Esophagus squamous epithelium (tissue), 4 donors: ENCODE measurements at regions not wholly inside any gene's neighbourhood (a gene's known extent, or its start where the extent isn't known, plus 50 kb on each side); places are given as distances from the start of the nearest gene placed in this dataset.

Experiments used
- CTCF ChIP-seq, 6 experiments: fragments of 450-650 bp in 4 of 6; fragments of 200-600 bp in 2 of 6; sonication (generic) in 2 of 6; IDR thresholded peaks; one replicate each; pipeline ENCODE4 v1.5.1; 2016 to 2019; ENCODE audit warnings: antibody characterized with exemption in 6 of 6, mild to moderate bottlenecking in 4 of 6, moderate library complexity in 4 of 6
- POLR2A ChIP-seq, 4 donors: fragments of 450-650 bp; IDR thresholded peaks; one replicate each; pipeline ENCODE4 v1.6.1; 2017; ENCODE audit warnings: antibody characterized with exemption in 4 of 4, mild to moderate bottlenecking in 4 of 4, moderate library complexity in 3 of 4

- TF ChIP-seq CTCF (IDR thresholded peaks at IDR 0.05) (no peak), POLR2A (IDR thresholded peaks at IDR 0.05) (no peak)
Measured at GRCh38 chr6:148612043-148612442, 134.8 kb upstream of the UST start.
